ENCODE measurements at regions not wholly inside any gene's neighbourhood (a gene's known extent, or its start where the extent isn't known, plus 50 kb on each side); places are given as distances from the start of the nearest gene placed in this dataset.

DNA sequence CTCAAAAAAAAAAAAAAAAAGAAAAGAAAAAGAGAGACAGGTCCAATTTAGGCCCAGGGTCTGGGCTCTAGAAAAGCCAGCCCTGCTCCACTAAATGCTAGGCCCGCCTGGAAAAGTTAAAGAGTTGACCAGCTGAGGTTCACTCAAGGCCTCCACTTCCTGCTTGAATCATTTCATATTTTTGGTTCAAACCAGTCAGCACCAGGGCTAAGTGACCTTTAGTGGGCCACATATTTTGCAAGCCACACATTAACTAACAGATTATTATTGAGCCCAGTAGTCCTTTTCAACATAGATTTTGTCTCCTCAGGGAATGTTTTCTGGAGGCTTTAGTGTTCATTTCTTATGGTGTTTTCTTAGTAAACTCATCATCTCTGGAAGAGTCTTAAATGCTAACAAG lies 156.6 kb downstream of the TLR4 start:
- BruUV-seq (replicated peaks) = no TSS peak
- Histone ChIP-seq H3K36me3 (ENCODE audit: control insufficient read depth, insufficient read depth, low read length) (no peaks in the 10 kb centered on the region), H3K4me1 (ENCODE audit: control insufficient read depth, insufficient read depth, low read length) (no peaks in the 10 kb centered on the region)

DNA sequence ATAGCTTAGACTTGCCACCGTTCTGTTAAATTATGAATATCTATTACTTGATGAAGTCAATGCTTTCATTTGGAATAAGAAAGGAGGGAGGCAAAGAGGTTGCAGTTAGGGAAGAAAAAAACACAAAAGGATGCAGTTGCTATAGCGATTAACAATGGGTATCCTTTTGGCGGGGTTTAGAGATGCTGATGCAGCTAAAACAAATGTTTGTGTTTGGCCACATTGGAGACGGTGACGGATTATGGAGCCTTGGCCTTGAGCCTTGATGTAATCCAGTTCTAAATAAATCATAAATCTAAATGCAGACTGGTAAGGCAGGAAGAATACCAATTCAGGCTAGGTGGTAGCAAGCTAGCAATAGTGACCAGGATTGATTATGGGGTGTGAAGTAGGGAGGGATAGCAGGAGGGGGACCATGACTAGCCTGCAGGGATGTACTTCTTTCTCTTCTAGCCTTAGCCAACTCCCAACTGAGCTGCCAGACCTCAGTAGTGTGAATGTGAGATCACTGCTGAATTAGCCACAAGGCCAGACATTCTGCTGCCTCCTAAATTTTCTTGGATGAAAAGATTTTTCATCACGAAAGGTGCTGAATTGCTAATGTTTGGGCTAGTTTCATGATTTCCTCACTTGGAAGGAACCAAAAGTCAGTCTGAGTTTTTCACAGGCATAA lies 160.3 kb downstream of the TLR4 start:
- no peak for TF ChIP-seq TCF7L2 (IDR thresholded peaks at IDR 0.05; ENCODE audit: low read depth, low read length)
- TF ChIP-seq SIN3A (IDR thresholded peaks at IDR 0.05; ENCODE audit: borderline replicate concordance, insufficient read depth, low read depth, low read length) = no peak
- no peak for TF ChIP-seq POLR2AphosphoS5 (IDR thresholded peaks at IDR 0.05; ENCODE audit: low read depth, low read length)
- TF ChIP-seq, protein P1, sequence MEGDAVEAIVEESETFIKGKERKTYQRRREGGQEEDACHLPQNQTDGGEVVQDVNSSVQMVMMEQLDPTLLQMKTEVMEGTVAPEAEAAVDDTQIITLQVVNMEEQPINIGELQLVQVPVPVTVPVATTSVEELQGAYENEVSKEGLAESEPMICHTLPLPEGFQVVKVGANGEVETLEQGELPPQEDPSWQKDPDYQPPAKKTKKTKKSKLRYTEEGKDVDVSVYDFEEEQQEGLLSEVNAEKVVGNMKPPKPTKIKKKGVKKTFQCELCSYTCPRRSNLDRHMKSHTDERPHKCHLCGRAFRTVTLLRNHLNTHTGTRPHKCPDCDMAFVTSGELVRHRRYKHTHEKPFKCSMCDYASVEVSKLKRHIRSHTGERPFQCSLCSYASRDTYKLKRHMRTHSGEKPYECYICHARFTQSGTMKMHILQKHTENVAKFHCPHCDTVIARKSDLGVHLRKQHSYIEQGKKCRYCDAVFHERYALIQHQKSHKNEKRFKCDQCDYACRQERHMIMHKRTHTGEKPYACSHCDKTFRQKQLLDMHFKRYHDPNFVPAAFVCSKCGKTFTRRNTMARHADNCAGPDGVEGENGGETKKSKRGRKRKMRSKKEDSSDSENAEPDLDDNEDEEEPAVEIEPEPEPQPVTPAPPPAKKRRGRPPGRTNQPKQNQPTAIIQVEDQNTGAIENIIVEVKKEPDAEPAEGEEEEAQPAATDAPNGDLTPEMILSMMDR (IDR thresholded peaks at IDR 0.05) = no peak
- TF ChIP-seq, protein P2, sequence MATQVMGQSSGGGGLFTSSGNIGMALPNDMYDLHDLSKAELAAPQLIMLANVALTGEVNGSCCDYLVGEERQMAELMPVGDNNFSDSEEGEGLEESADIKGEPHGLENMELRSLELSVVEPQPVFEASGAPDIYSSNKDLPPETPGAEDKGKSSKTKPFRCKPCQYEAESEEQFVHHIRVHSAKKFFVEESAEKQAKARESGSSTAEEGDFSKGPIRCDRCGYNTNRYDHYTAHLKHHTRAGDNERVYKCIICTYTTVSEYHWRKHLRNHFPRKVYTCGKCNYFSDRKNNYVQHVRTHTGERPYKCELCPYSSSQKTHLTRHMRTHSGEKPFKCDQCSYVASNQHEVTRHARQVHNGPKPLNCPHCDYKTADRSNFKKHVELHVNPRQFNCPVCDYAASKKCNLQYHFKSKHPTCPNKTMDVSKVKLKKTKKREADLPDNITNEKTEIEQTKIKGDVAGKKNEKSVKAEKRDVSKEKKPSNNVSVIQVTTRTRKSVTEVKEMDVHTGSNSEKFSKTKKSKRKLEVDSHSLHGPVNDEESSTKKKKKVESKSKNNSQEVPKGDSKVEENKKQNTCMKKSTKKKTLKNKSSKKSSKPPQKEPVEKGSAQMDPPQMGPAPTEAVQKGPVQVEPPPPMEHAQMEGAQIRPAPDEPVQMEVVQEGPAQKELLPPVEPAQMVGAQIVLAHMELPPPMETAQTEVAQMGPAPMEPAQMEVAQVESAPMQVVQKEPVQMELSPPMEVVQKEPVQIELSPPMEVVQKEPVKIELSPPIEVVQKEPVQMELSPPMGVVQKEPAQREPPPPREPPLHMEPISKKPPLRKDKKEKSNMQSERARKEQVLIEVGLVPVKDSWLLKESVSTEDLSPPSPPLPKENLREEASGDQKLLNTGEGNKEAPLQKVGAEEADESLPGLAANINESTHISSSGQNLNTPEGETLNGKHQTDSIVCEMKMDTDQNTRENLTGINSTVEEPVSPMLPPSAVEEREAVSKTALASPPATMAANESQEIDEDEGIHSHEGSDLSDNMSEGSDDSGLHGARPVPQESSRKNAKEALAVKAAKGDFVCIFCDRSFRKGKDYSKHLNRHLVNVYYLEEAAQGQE (IDR thresholded peaks at IDR 0.05; ENCODE audit: insufficient read depth in 1 of 2, low read depth in 2 of 2, low read length in 1 of 2) = no peak
- H3K27me3 ChIP-seq (ENCODE audit: control insufficient read depth, insufficient read depth, low read length) = no peaks in the 10 kb centered on the region
- H3K4me1 ChIP-seq (ENCODE audit: control insufficient read depth, insufficient read depth, low read length) = no peaks in the 10 kb centered on the region
- no peaks in the 10 kb centered on the region for H3K9me3 ChIP-seq (ENCODE audit: control insufficient read depth, insufficient read depth, low read depth, low read length)
- intact Hi-C loops (cut with micrococcal nuclease; ENCODE audit: unreplicated experiment) (no loop called here), in situ Hi-C loops (cut with HindIII; ENCODE audit: low pct_unique_long_range_greater_than_20kb, low sequenced_read_pairs) (no loop called here)
- no peak for ATAC-seq
- no peak overlapping the region for H3K27ac ChIP-seq (ENCODE audit: low read length)
- ChIA-PET CTCF (no interaction called here), POLR2A (no interaction called here)
- no peak overlapping the region for H3K4me3 ChIP-seq (ENCODE audit: low read depth in 2 of 2, low read length in 2 of 2)
- DNase-seq (ENCODE audit: low read depth, low spot score) = no peak
- no peaks in the 10 kb centered on the region for H3K36me3 ChIP-seq (ENCODE audit: control insufficient read depth, insufficient read depth, low read length)
- BruUV-seq (replicated peaks) = no TSS peak

More for the DNA sequence above, 156.6 kb downstream of the TLR4 start:
- intact Hi-C loops (cut with micrococcal nuclease; ENCODE audit: unreplicated experiment) = no loop called here
- ATAC-seq (no peak), DNase-seq (ENCODE audit: low read depth, low spot score) (no peak)
- in situ Hi-C loops (cut with HindIII; ENCODE audit: low pct_unique_long_range_greater_than_20kb, low sequenced_read_pairs) = no loop called here
- ChIA-PET POLR2A (no interaction called here), CTCF (no interaction called here)
- Histone ChIP-seq H3K4me3 (ENCODE audit: low read depth in 2 of 2, low read length in 2 of 2) (no peak overlapping the region), H3K9me3 (ENCODE audit: control insufficient read depth, insufficient read depth, low read depth, low read length) (no peaks in the 10 kb centered on the region), H3K27ac (ENCODE audit: low read length) (no peak overlapping the region), H3K27me3 (ENCODE audit: control insufficient read depth, insufficient read depth, low read length) (no peaks in the 10 kb centered on the region)
- TF ChIP-seq, protein P1 (IDR thresholded peaks at IDR 0.05) = no peak
- TF ChIP-seq TCF7L2 (IDR thresholded peaks at IDR 0.05; ENCODE audit: low read depth, low read length) (no peak), SIN3A (IDR thresholded peaks at IDR 0.05; ENCODE audit: borderline replicate concordance, insufficient read depth, low read depth, low read length) (no peak)

Data from Panc1 (cell line).